Ishikawa (cell line): ENCODE measurements at regions not wholly inside any gene's neighbourhood (a gene's known extent, or its start where the extent isn't known, plus 50 kb on each side); places are given as distances from the start of the nearest gene placed in this dataset.

ENCODE experiments used
- CEBPB ChIP-seq: IDR thresholded peaks from 2 replicates; pipeline ENCODE4 v1.6.1; 2012
- CREB1 ChIP-seq: IDR thresholded peaks from 2 replicates; pipeline ENCODE4 v1.6.1; 2012; ENCODE audit warnings: low read depth
- EGR1 ChIP-seq: IDR thresholded peaks from 2 replicates; pipeline ENCODE4 v1.6.1; 2012
- EP300 ChIP-seq: IDR thresholded peaks from 2 replicates; pipeline ENCODE4 v1.6.1; 2012; ENCODE audit warnings: borderline replicate concordance
- FOXM1 ChIP-seq: IDR thresholded peaks from 2 replicates; pipeline ENCODE4 v1.6.1; 2012; ENCODE audit warnings: low read depth, borderline replicate concordance
- NFIC ChIP-seq: IDR thresholded peaks from 2 replicates; pipeline ENCODE4 v1.6.1; 2012
- RAD21 ChIP-seq: IDR thresholded peaks from 2 replicates; pipeline ENCODE4 v1.6.1; 2012; ENCODE audit warnings: low read depth
- TAF1 ChIP-seq: IDR thresholded peaks from 2 replicates; pipeline ENCODE4 v1.6.1; 2012; ENCODE audit warnings: low read depth, mild to moderate bottlenecking
- TCF12 ChIP-seq: IDR thresholded peaks from 2 replicates; pipeline ENCODE4 v1.6.1; 2012; ENCODE audit warnings: low read depth
- TEAD4 ChIP-seq: IDR thresholded peaks from 2 replicates; pipeline ENCODE4 v1.6.1; 2012
- YY1 ChIP-seq: IDR thresholded peaks from 2 replicates; pipeline ENCODE4 v1.6.1; 2012; ENCODE audit warnings: low read depth
- ZBTB7A ChIP-seq: IDR thresholded peaks from 2 replicates; pipeline ENCODE4 v1.6.1; 2012; ENCODE audit warnings: low read depth
- TF ChIP-seq, protein P1 (sequence below): IDR thresholded peaks from 2 replicates; pipeline ENCODE4 v1.6.1; 2012
- TF ChIP-seq, protein P2 (sequence below): IDR thresholded peaks from 2 replicates; pipeline ENCODE4 v1.6.1; 2012; ENCODE audit warnings: low read depth, mild to moderate bottlenecking
- TF ChIP-seq, protein P3 (sequence below): IDR thresholded peaks from 2 replicates; pipeline ENCODE4 v1.6.1; 2012

DNA sequence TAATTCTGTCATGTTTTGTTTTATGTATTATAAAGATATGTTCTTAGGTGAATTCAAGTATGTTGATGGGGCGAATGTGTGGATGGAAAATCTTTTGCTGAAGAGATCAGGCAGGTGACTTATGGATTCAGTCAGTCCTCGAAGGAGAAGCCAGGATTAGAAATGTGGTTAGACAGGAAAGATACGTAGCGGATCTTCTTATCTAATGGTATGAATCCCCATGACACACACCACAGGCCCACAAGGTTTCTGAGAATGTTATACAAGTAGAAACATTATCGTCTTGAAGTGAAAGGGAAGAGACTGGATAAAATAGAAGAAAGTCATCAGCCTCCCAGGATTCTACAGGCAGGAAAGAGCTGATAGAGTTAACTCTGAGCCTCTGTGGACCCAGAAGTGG is 69.0 kb upstream of the RFXAP start:
- no peak for TF ChIP-seq CREB1
- no peak for TF ChIP-seq EGR1
- TF ChIP-seq YY1 = no peak
- TF ChIP-seq, protein P1, sequence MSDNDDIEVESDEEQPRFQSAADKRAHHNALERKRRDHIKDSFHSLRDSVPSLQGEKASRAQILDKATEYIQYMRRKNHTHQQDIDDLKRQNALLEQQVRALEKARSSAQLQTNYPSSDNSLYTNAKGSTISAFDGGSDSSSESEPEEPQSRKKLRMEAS = no peak
- no peak for TF ChIP-seq ZBTB7A
- TF ChIP-seq RAD21 = no peak
- no peak for TF ChIP-seq TEAD4
- TF ChIP-seq FOXM1 = no peak
- TF ChIP-seq, protein P2, sequence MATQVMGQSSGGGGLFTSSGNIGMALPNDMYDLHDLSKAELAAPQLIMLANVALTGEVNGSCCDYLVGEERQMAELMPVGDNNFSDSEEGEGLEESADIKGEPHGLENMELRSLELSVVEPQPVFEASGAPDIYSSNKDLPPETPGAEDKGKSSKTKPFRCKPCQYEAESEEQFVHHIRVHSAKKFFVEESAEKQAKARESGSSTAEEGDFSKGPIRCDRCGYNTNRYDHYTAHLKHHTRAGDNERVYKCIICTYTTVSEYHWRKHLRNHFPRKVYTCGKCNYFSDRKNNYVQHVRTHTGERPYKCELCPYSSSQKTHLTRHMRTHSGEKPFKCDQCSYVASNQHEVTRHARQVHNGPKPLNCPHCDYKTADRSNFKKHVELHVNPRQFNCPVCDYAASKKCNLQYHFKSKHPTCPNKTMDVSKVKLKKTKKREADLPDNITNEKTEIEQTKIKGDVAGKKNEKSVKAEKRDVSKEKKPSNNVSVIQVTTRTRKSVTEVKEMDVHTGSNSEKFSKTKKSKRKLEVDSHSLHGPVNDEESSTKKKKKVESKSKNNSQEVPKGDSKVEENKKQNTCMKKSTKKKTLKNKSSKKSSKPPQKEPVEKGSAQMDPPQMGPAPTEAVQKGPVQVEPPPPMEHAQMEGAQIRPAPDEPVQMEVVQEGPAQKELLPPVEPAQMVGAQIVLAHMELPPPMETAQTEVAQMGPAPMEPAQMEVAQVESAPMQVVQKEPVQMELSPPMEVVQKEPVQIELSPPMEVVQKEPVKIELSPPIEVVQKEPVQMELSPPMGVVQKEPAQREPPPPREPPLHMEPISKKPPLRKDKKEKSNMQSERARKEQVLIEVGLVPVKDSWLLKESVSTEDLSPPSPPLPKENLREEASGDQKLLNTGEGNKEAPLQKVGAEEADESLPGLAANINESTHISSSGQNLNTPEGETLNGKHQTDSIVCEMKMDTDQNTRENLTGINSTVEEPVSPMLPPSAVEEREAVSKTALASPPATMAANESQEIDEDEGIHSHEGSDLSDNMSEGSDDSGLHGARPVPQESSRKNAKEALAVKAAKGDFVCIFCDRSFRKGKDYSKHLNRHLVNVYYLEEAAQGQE = no peak
- no peak for TF ChIP-seq NFIC
- no peak for TF ChIP-seq EP300
- TF ChIP-seq TCF12 = no peak
- TF ChIP-seq, protein P3, sequence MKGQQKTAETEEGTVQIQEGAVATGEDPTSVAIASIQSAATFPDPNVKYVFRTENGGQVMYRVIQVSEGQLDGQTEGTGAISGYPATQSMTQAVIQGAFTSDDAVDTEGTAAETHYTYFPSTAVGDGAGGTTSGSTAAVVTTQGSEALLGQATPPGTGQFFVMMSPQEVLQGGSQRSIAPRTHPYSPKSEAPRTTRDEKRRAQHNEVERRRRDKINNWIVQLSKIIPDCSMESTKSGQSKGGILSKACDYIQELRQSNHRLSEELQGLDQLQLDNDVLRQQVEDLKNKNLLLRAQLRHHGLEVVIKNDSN = no peak
- no peak for TF ChIP-seq CEBPB
- TF ChIP-seq TAF1 = no peak

DNA sequence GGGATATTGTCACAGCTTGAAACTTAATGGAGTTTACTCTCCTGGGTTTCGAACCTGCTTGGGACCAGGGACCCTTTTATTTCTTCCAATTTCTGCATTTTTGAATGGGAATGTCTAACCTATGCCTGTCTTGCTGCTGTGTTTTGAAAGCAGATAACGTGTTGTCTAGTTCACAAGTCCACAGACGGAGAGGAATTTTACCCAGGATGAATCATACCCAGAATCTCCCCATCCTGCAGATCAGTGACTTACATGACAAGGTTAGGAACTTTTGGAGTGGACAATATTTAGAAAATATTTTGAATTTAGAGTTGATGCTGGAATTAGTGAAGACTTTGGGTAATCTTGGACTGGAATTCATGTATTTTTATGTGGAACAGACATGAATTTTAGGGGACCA is 68.6 kb upstream of the RFXAP start:
- TF ChIP-seq ZBTB7A = no peak
- no peak for TF ChIP-seq FOXM1
- TF ChIP-seq CREB1 = no peak
- TF ChIP-seq CEBPB = no peak

DNA sequence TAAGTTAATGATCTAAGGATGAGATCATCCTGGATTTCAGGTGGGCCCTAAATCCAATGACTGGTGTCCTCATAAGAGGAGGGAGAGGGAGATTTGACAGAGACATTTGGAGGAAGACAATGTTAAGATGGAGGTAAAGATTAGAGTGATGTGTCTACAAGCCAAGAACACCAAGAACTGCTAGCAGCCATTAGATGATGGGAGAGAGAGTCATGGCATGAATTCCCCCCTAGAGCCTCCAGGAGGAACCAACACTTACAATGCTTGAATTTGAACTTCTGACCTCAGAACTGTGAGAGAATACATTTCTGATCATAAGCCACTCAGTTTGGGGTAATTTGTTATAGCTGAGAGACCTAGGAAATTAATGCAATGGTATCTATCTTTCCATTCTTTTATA is 68.1 kb upstream of the RFXAP start:
- TF ChIP-seq TAF1 (no peak), TCF12 (no peak), CREB1 (no peak), TEAD4 (no peak), FOXM1 (no peak), YY1 (no peak), EP300 (no peak), ZBTB7A (no peak), CEBPB (no peak), EGR1 (no peak), NFIC (no peak), RAD21 (no peak)
- TF ChIP-seq, protein P2 = no peak
- TF ChIP-seq, protein P1 = no peak
- TF ChIP-seq, protein P3 = no peak

DNA sequence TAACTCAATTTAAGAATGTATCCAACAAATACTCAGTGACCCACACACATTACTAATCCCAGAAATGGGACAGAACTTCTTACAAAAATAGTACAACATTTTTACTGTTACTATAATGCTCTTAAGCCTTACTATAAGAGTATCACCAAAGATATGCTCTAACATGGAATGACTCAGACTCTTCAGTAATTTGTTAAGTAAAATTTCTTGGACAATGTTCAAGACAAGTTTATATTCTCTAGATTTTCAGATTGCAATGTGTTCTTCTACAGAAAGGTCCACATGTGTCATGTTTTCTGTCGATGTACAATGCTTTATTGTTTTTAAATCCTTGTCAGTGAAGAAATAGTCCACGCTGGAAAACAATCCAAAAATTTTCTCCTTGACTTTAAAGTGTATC is 66.3 kb upstream of the RFXAP start:
- TF ChIP-seq ZBTB7A (no peak), RAD21 (no peak), EGR1 (no peak), CEBPB (no peak), YY1 (no peak), NFIC (no peak), EP300 (no peak), CREB1 (no peak), TAF1 (no peak), TCF12 (no peak), FOXM1 (no peak), TEAD4 (no peak)
- TF ChIP-seq, protein P1 = no peak
- TF ChIP-seq, protein P2 = no peak
- TF ChIP-seq, protein P3 = no peak
